ENCODE measurements at regions not wholly inside any gene's neighbourhood (a gene's known extent, or its start where the extent isn't known, plus 50 kb on each side); places are given as distances from the start of the nearest gene placed in this dataset.
A peak's percentile ranks its signal among the peaks of the same experiment; 100 is the strongest.

DNA sequence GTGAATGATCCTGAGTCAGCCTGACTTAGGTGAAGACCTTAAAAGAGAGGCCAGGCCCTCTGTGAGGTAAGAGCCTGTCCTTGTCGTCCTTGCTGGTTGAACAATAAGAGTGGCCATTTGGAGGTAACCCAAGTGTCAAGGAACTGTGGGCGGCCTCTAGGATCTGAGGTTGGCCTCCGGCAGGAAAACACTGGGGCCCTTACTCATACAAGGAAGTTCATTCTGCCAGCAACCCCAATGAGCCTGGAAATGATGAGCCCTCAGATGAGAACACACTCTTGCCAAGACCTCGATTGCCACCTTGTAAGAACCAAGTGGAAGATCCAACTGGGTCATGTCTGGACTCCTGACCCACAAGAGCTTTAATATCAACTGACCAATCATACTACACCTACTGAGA lies 95.5 kb upstream of the LRATD1 start:
- no peak overlapping the region for H3K4me3 ChIP-seq (ENCODE audit: low read depth, low read length)

DNA sequence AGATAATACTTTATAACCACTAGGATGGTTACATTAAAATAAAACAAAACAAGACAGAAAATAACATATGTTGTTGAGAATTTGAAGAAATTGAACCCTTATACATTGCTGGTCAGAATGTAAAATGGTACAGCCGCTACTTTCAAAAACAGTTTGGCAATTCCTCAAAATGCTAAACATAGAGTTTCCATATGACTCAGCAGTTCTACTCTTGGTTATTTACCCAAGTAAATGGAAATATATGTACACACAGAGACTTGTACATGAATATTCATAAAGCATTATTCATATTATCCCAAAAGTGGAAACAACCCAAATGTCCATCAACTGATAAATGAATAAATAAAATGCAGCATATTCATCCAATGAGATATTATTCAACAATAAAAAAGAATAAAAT lies 92.5 kb upstream of the LRATD1 start:
- H3K27me3 ChIP-seq (ENCODE audit: control insufficient read depth, insufficient read depth, low read length): no peaks in the 10 kb centered on the region
- TF ChIP-seq, protein P1, sequence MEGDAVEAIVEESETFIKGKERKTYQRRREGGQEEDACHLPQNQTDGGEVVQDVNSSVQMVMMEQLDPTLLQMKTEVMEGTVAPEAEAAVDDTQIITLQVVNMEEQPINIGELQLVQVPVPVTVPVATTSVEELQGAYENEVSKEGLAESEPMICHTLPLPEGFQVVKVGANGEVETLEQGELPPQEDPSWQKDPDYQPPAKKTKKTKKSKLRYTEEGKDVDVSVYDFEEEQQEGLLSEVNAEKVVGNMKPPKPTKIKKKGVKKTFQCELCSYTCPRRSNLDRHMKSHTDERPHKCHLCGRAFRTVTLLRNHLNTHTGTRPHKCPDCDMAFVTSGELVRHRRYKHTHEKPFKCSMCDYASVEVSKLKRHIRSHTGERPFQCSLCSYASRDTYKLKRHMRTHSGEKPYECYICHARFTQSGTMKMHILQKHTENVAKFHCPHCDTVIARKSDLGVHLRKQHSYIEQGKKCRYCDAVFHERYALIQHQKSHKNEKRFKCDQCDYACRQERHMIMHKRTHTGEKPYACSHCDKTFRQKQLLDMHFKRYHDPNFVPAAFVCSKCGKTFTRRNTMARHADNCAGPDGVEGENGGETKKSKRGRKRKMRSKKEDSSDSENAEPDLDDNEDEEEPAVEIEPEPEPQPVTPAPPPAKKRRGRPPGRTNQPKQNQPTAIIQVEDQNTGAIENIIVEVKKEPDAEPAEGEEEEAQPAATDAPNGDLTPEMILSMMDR (IDR thresholded peaks at IDR 0.05): no peak
- no peak overlapping the region for H3K4me2 ChIP-seq (ENCODE audit: low read length)
- no peak overlapping the region for H3K4me3 ChIP-seq (ENCODE audit: low read depth, low read length)
- no peak overlapping the region for H2AFZ ChIP-seq
- no peaks in the 10 kb centered on the region for H3K79me2 ChIP-seq
- H3K4me1 ChIP-seq: no peaks in the 10 kb centered on the region
- no peak overlapping the region for H3K27ac ChIP-seq
- no peaks in the 10 kb centered on the region for H3K9me3 ChIP-seq (ENCODE audit: control insufficient read depth, low read length)
- H3K36me3 ChIP-seq (ENCODE audit: control insufficient read depth, insufficient read depth, low read length): no peaks in the 10 kb centered on the region
- H3K9ac ChIP-seq: no peak overlapping the region

More for the DNA sequence above, 95.5 kb upstream of the LRATD1 start:
- Histone ChIP-seq H3K27me3 (ENCODE audit: control insufficient read depth, insufficient read depth, low read length) (no peaks in the 10 kb centered on the region), H3K27ac (no peak overlapping the region), H3K9ac (no peak overlapping the region), H3K4me1 (no peaks in the 10 kb centered on the region), H2AFZ (no peak overlapping the region), H3K4me2 (ENCODE audit: low read length) (no peak overlapping the region), H3K79me2 (no peaks in the 10 kb centered on the region), H3K36me3 (ENCODE audit: control insufficient read depth, insufficient read depth, low read length) (no peaks in the 10 kb centered on the region), H3K9me3 (ENCODE audit: control insufficient read depth, low read length) (no peaks in the 10 kb centered on the region)
- TF ChIP-seq, protein P1 (IDR thresholded peaks at IDR 0.05): no peak

DNA sequence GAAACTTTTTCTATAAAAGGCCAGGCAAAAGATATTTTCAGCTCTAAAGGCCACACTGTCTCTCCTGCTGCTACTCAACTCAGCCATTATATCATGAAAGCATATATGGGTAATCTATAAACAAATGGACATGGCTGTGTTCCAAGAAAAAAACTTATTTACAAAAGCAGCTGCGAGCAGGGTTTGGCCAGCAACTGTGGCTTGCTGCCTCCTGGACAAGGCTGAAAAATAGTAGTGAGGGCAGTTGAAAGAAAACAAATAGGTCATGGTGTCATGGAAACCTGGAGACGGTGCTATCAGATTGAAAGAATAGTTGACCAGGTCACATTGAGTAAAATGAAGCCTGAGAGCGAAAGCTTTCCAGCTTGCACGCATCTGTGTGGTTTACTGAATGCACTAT lies 89.2 kb upstream of the LRATD1 start:
- Histone ChIP-seq H3K9ac (no peak overlapping the region), H3K9me3 (ENCODE audit: control insufficient read depth, low read length) (no peaks in the 10 kb centered on the region), H3K36me3 (ENCODE audit: control insufficient read depth, insufficient read depth, low read length) (no peaks in the 10 kb centered on the region), H3K4me1 (no peaks in the 10 kb centered on the region), H3K27me3 (ENCODE audit: control insufficient read depth, insufficient read depth, low read length) (no peaks in the 10 kb centered on the region), H3K27ac (no peak overlapping the region), H3K4me2 (ENCODE audit: low read length) (no peak overlapping the region), H3K4me3 (ENCODE audit: low read depth, low read length) (no peak overlapping the region), H3K79me2 (no peaks in the 10 kb centered on the region), H2AFZ (peak overlapping the region; percentile 22)
- TF ChIP-seq, protein P1 (IDR thresholded peaks at IDR 0.05): no peak

DNA sequence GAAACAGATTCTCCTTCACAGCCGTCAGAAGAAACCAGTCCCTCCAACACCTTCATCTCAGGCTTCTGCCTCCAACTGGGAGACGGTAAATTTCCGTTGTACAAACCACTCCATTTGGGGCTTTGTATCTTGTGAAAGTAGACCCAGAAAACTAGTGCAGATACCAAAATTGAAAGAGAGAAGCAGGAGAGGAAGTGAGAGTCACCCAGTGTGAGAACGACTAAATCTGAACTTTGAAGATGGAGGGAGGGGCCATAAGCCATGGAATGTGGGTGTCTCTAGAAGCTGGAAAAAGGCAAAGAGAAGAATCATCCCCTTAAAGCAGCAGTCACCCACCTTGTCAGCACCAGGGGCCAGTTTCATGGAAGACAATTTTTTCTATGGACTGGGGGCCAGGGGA lies 88.3 kb upstream of the LRATD1 start:
- H3K4me1 ChIP-seq: no peaks in the 10 kb centered on the region
- H3K9ac ChIP-seq: no peak overlapping the region
- H3K9me3 ChIP-seq (ENCODE audit: control insufficient read depth, low read length): no peaks in the 10 kb centered on the region
- no peak overlapping the region for H2AFZ ChIP-seq
- H3K4me3 ChIP-seq (ENCODE audit: low read depth, low read length): no peak overlapping the region
- no peaks in the 10 kb centered on the region for H3K27me3 ChIP-seq (ENCODE audit: control insufficient read depth, insufficient read depth, low read length)
- no peaks in the 10 kb centered on the region for H3K36me3 ChIP-seq (ENCODE audit: control insufficient read depth, insufficient read depth, low read length)
- no peak overlapping the region for H3K4me2 ChIP-seq (ENCODE audit: low read length)
- no peak overlapping the region for H3K27ac ChIP-seq
- TF ChIP-seq, protein P1 (IDR thresholded peaks at IDR 0.05): no peak
- no peaks in the 10 kb centered on the region for H3K79me2 ChIP-seq

DNA sequence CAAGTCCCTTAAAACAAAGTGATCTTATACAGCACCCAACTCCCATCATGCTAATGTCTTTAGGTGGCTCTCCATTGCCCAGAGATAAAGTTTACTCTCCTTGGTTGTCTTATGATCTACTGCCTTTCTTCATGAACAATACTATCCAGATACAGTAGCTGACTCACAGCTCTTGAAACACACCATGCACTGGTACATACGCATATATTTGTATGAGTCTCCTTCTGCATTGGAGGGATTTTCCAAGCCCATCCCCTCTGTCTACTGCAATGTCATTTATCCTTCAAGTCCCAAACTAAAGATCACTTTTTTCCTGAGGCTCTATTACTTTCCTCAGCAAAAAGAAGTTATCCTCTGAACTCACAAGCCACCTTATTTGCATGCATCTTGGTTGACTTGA lies 84.7 kb upstream of the LRATD1 start:
- no peak overlapping the region for H3K27ac ChIP-seq
- TF ChIP-seq, protein P1 (IDR thresholded peaks at IDR 0.05): no peak
- no peaks in the 10 kb centered on the region for H3K4me1 ChIP-seq
- no peak overlapping the region for H3K4me2 ChIP-seq (ENCODE audit: low read length)
- H3K9ac ChIP-seq: no peak overlapping the region
- H3K36me3 ChIP-seq (ENCODE audit: control insufficient read depth, insufficient read depth, low read length): no peaks in the 10 kb centered on the region
- no peak overlapping the region for H2AFZ ChIP-seq
- H3K79me2 ChIP-seq: no peaks in the 10 kb centered on the region
- no peaks in the 10 kb centered on the region for H3K27me3 ChIP-seq (ENCODE audit: control insufficient read depth, insufficient read depth, low read length)
- no peaks in the 10 kb centered on the region for H3K9me3 ChIP-seq (ENCODE audit: control insufficient read depth, low read length)
- no peak overlapping the region for H3K4me3 ChIP-seq (ENCODE audit: low read depth, low read length)

All from parathyroid adenoma (tissue), 2 donors.